Lower leg skin (tissue), 3 donors: ENCODE measurements at regions not wholly inside any gene's neighbourhood (a gene's known extent, or its start where the extent isn't known, plus 50 kb on each side); places are given as distances from the start of the nearest gene placed in this dataset.

Source experiments
- CTCF ChIP-seq, 3 donors: fragments of 450-650 bp; IDR thresholded peaks; one replicate each; pipeline ENCODE4 v1.5.1; 2016; ENCODE audit warnings: antibody characterized with exemption in 3 of 3, mild to moderate bottlenecking in 3 of 3, moderate library complexity in 2 of 3
- POLR2A ChIP-seq, 2 donors: fragments of 450-650 bp; IDR thresholded peaks; one replicate each; pipeline ENCODE4 v1.6.1; 2016 to 2017; ENCODE audit warnings: antibody characterized with exemption in 2 of 2, mild to moderate bottlenecking in 1 of 2, moderate library complexity in 1 of 2

- TF ChIP-seq CTCF (IDR thresholded peaks at IDR 0.05) (no peak), POLR2A (IDR thresholded peaks at IDR 0.05) (no peak)
These were observed 63.8 kb upstream of the PRDX6 start for GRCh38 chr1:173413271-173413707.
